Breast epithelium (tissue), 3 donors: ENCODE measurements at regions not wholly inside any gene's neighbourhood (a gene's known extent, or its start where the extent isn't known, plus 50 kb on each side); places are given as distances from the start of the nearest gene placed in this dataset.

Experiments used
- CTCF ChIP-seq, 3 donors: fragments of 450-650 bp; IDR thresholded peaks; one replicate each; pipeline ENCODE4 v1.5.1; 2016 to 2017; ENCODE audit warnings: antibody characterized with exemption in 3 of 3, mild to moderate bottlenecking in 3 of 3, moderate library complexity in 3 of 3
- POLR2A ChIP-seq: fragments of 450-650 bp; IDR thresholded peaks from one replicate; pipeline ENCODE4 v1.6.1; 2016; ENCODE audit warnings: antibody characterized with exemption, mild to moderate bottlenecking, moderate library complexity
- POLR2AphosphoS5 ChIP-seq, 3 donors: sonication (generic); formaldehyde crosslinking; IDR thresholded peaks; one replicate each; pipeline ENCODE4 v1.6.1; 2017; ENCODE audit warnings: antibody characterized with exemption in 3 of 3

- no peak for TF ChIP-seq CTCF (IDR thresholded peaks at IDR 0.05)
- no peak for TF ChIP-seq POLR2A
- TF ChIP-seq POLR2AphosphoS5 (IDR thresholded peaks at IDR 0.05), result no peak
Measured at GRCh38 chr11:70666311-70666710, 268.0 kb downstream of the CTTN start.
